GM12878 (cell line): ENCODE measurements at regions not wholly inside any gene's neighbourhood (a gene's known extent, or its start where the extent isn't known, plus 50 kb on each side); places are given as distances from the start of the nearest gene placed in this dataset.

ENCODE experiments used
- ATAC-seq: fragments of 200-7000 bp; cut with Tn5 transposase; 3 replicates; pipeline ENCODE4 v1.9.1; 2020; ENCODE audit warnings: mild to moderate bottlenecking, moderate library complexity
- BruUV-seq: library from RNA; stranded (reverse); fragments of 400-500 nt; replicated peaks from 2 replicates; lab custom pipeline; 2021; lab: Mats Ljungman, UMichigan
- CTCF ChIA-PET: fragments of 300-600 bp; sonication (Branson Sonifier 250); formaldehyde crosslinking; extraction: SDS; loops from one replicate; lab custom pipeline; 2021; ENCODE audit warnings: inconsistent platforms; lab: Yijun Ruan, JAX
- POLR2A ChIA-PET: fragments of 350-600 bp; formaldehyde crosslinking; extraction: SDS; loops from one replicate; lab custom pipeline; 2021; ENCODE audit warnings: inconsistent platforms; lab: Charles Lee
- RAD21 ChIA-PET: fragments of 300-600 bp; sonication (Branson Sonifier 250); formaldehyde crosslinking; loops from one replicate; lab custom pipeline; 2023; ENCODE audit warnings: antibody characterized with exemption; ENCODE audit not compliant: unreplicated experiment; lab: Charles Lee
- SMC1A ChIA-PET: fragments of 300-600 bp; sonication (Branson Sonifier 250); formaldehyde crosslinking; loops from one replicate; lab custom pipeline; 2023; ENCODE audit not compliant: unreplicated experiment, uncharacterized antibody; lab: Charles Lee
- DNase-seq: peaks from one replicate; pipeline ENCODE4 v3.0.0-alpha.2; 2011; ENCODE audit warnings: low read depth, low spot score
- FAIRE-seq: peaks from 3 replicates; lab custom pipeline; 2011; peaks lifted over from hg19 to GRCh38; lab: Jason Lieb, UNC
- H2AFZ ChIP-seq: 2 replicates; pipeline ENCODE4 v1.6.0; 2011; ENCODE audit warnings: low read depth, low read length, control low read depth; ENCODE audit not compliant: control insufficient read depth
- H3K27ac ChIP-seq: 2 replicates; pipeline ENCODE4 v1.5.1; 2011; ENCODE audit warnings: control low read depth; ENCODE audit not compliant: control insufficient read depth, insufficient read depth
- H3K27me3 ChIP-seq, 2 experiments: replicated peaks in 1 of 2; 2 replicates each; pipeline versions ENCODE4 v1.6.0 to v1.6.1; 2011; ENCODE audit warnings: low read length in 1 of 2; ENCODE audit not compliant: control insufficient read depth in 2 of 2, insufficient read depth in 2 of 2
- H3K36me3 ChIP-seq, 2 experiments: 2 replicates each; pipeline ENCODE4 v1.5.1; 2011; ENCODE audit warnings: low read length in 1 of 2; ENCODE audit not compliant: control insufficient read depth in 2 of 2, insufficient read depth in 2 of 2
- H3K4me1 ChIP-seq: 2 replicates; pipeline ENCODE4 v1.6.1; 2011; ENCODE audit warnings: mild to moderate bottlenecking, low read length, moderate library complexity, mixed read lengths; ENCODE audit not compliant: control insufficient read depth, insufficient read depth
- H3K4me2 ChIP-seq: 2 replicates; pipeline ENCODE4 v1.6.0; 2011; ENCODE audit warnings: control low read depth; ENCODE audit not compliant: control insufficient read depth, insufficient read depth
- H3K4me3 ChIP-seq: fragments of 200-600 bp; sonication (generic); 2 replicates; pipeline ENCODE4 v1.5.1; 2016
- H3K79me2 ChIP-seq: 2 replicates; pipeline ENCODE4 v1.6.0; 2011; ENCODE audit warnings: low read length; ENCODE audit not compliant: control insufficient read depth, insufficient read depth
- H3K9ac ChIP-seq: 2 replicates; pipeline ENCODE4 v1.8.0; 2011; ENCODE audit warnings: low read length, control low read depth, mixed read lengths; ENCODE audit not compliant: control insufficient read depth, insufficient read depth
- H3K9me3 ChIP-seq: replicated peaks from 3 replicates; pipeline ENCODE4 v1.5.1; 2011; ENCODE audit warnings: mild to moderate bottlenecking, low read length; ENCODE audit not compliant: control insufficient read depth, insufficient read depth
- H4K20me1 ChIP-seq: 2 replicates; pipeline ENCODE4 v1.6.0; 2011; ENCODE audit not compliant: control insufficient read depth, insufficient read depth
- ATF3 ChIP-seq: IDR thresholded peaks from 2 replicates; pipeline ENCODE4 v1.6.1; 2011; ENCODE audit warnings: low read depth, mild to moderate bottlenecking, low read length, moderate library complexity, borderline replicate concordance; ENCODE audit errors: extremely low read depth
- BCL11A ChIP-seq: IDR thresholded peaks from 2 replicates; pipeline ENCODE4 v1.6.1; 2011; ENCODE audit warnings: low read depth, low read length
- ESRRA ChIP-seq: IDR thresholded peaks from 2 replicates; pipeline ENCODE4 v1.6.1; 2012; ENCODE audit warnings: mild to moderate bottlenecking, low read length, improper control_type of control experiment
- RAD21 ChIP-seq: IDR thresholded peaks from 2 replicates; pipeline ENCODE4 v1.6.1; 2011; ENCODE audit warnings: mild to moderate bottlenecking, low read depth, low read length, moderate library complexity; ENCODE audit not compliant: insufficient read depth
- SMC3 ChIP-seq: IDR thresholded peaks from 2 replicates; pipeline ENCODE4 v1.6.1; 2011; ENCODE audit warnings: low read length, improper control_type of control experiment, borderline replicate concordance
- TCF3 ChIP-seq: IDR thresholded peaks from 2 replicates; pipeline ENCODE4 v1.6.1; 2012; ENCODE audit warnings: low read depth, mild to moderate bottlenecking, low read length, borderline replicate concordance; ENCODE audit not compliant: insufficient read depth
- TCF7 ChIP-seq: IDR thresholded peaks from 2 replicates; pipeline ENCODE4 v1.6.1; 2014; ENCODE audit warnings: antibody characterized with exemption, borderline replicate concordance
- ZNF24 ChIP-seq: fragments of 450-650 bp; IDR thresholded peaks from 2 replicates; pipeline ENCODE4 v1.6.1; 2017; ENCODE audit warnings: antibody characterized with exemption, mild to moderate bottlenecking
- WGBS: methylation state at CpG from one replicate; pipeline ENCODE4 v1.1.6; 2016; ENCODE audit warnings: low lambda C conversion rate; ENCODE audit not compliant: insufficient replicate concordance, insufficient coverage; ENCODE audit errors: missing lambda C conversion rate; 5-methylcytosine and 5-hydroxymethylcytosine counted together
- in situ Hi-C: fragments of 300-500 bp; cut with MboI; formaldehyde crosslinking; loops from 9 replicates; pipeline ENCODE4 v1.14.3; 2018; ENCODE audit warnings: mixed read lengths
- intact Hi-C: fragments of 100-400 bp; cut with micrococcal nuclease; formaldehyde crosslinking; loops from one replicate; pipeline ENCODE4 v1.14.2; 2022; ENCODE audit not compliant: unreplicated experiment
- TF ChIP-seq, protein P1 (sequence below), 3 experiments: IDR thresholded peaks in 2 of 3; conservative IDR thresholded peaks in 1 of 3; 2 replicates each; pipeline ENCODE4 v1.5.1; 2011; ENCODE audit warnings: low read depth in 3 of 3, low read length in 3 of 3, mild to moderate bottlenecking in 3 of 3, control low read depth in 2 of 3, moderate library complexity in 2 of 3, inconsistent platforms in 1 of 3, mixed read lengths in 1 of 3; ENCODE audit not compliant: control insufficient read depth in 2 of 3, insufficient read depth in 1 of 3; ENCODE audit errors: extremely low read depth in 1 of 3
- TF ChIP-seq, protein P2 (sequence below): IDR thresholded peaks from 2 replicates; pipeline ENCODE4 v1.6.1; 2012; ENCODE audit warnings: improper control_type of control experiment, low read depth, low read length; ENCODE audit not compliant: insufficient replicate concordance
- TF ChIP-seq, protein P3 (sequence below): fragments of 450-650 bp; IDR thresholded peaks from 2 replicates; pipeline ENCODE4 v1.6.1; 2017; ENCODE audit warnings: antibody characterized with exemption, mild to moderate bottlenecking, moderate library complexity

- H3K4me3 ChIP-seq: no peak overlapping the region
- no peak for FAIRE-seq
- H3K79me2 ChIP-seq: no peaks in the 10 kb centered on the region
- H3K9ac ChIP-seq: no peak overlapping the region
- no TSS peak for BruUV-seq
- no peaks in the 10 kb centered on the region for H3K36me3 ChIP-seq
- H3K4me2 ChIP-seq: no peak overlapping the region
- DNase-seq: no peak
- ChIA-PET CTCF (interaction anchor here (1.4 kb wide), 1 partner anchor 11 kb away, joined by 3 read pairs; no protein-coding TSS in a partner anchor), RAD21 (interaction anchor here (0.8 to 1.6 kb wide), 3 partner anchors 13 to 193 kb away, joined by 3 to 4 read pairs (median 3); no protein-coding TSS in a partner anchor), POLR2A (no interaction called here), SMC1A (interaction anchor here (0.7 to 0.9 kb wide), 3 partner anchors 11 to 334 kb away, joined by 3 read pairs; no protein-coding TSS in a partner anchor)
- TF ChIP-seq, protein P1, sequence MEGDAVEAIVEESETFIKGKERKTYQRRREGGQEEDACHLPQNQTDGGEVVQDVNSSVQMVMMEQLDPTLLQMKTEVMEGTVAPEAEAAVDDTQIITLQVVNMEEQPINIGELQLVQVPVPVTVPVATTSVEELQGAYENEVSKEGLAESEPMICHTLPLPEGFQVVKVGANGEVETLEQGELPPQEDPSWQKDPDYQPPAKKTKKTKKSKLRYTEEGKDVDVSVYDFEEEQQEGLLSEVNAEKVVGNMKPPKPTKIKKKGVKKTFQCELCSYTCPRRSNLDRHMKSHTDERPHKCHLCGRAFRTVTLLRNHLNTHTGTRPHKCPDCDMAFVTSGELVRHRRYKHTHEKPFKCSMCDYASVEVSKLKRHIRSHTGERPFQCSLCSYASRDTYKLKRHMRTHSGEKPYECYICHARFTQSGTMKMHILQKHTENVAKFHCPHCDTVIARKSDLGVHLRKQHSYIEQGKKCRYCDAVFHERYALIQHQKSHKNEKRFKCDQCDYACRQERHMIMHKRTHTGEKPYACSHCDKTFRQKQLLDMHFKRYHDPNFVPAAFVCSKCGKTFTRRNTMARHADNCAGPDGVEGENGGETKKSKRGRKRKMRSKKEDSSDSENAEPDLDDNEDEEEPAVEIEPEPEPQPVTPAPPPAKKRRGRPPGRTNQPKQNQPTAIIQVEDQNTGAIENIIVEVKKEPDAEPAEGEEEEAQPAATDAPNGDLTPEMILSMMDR (IDR thresholded peaks at IDR 0.05 in 2 of 3, conservative IDR thresholded peaks at IDR 0.05 in 1 of 3; ENCODE audit: control insufficient read depth in 2 of 3, extremely low read depth in 1 of 3, insufficient read depth in 1 of 3, low read depth in 3 of 3, low read length in 3 of 3): no peak
- no peak for TF ChIP-seq BCL11A
- TF ChIP-seq SMC3: no peak
- no peak for TF ChIP-seq ATF3
- no peak for TF ChIP-seq TCF3
- TF ChIP-seq ESRRA: no peak
- TF ChIP-seq ZNF24: no peak
- TF ChIP-seq, protein P2, sequence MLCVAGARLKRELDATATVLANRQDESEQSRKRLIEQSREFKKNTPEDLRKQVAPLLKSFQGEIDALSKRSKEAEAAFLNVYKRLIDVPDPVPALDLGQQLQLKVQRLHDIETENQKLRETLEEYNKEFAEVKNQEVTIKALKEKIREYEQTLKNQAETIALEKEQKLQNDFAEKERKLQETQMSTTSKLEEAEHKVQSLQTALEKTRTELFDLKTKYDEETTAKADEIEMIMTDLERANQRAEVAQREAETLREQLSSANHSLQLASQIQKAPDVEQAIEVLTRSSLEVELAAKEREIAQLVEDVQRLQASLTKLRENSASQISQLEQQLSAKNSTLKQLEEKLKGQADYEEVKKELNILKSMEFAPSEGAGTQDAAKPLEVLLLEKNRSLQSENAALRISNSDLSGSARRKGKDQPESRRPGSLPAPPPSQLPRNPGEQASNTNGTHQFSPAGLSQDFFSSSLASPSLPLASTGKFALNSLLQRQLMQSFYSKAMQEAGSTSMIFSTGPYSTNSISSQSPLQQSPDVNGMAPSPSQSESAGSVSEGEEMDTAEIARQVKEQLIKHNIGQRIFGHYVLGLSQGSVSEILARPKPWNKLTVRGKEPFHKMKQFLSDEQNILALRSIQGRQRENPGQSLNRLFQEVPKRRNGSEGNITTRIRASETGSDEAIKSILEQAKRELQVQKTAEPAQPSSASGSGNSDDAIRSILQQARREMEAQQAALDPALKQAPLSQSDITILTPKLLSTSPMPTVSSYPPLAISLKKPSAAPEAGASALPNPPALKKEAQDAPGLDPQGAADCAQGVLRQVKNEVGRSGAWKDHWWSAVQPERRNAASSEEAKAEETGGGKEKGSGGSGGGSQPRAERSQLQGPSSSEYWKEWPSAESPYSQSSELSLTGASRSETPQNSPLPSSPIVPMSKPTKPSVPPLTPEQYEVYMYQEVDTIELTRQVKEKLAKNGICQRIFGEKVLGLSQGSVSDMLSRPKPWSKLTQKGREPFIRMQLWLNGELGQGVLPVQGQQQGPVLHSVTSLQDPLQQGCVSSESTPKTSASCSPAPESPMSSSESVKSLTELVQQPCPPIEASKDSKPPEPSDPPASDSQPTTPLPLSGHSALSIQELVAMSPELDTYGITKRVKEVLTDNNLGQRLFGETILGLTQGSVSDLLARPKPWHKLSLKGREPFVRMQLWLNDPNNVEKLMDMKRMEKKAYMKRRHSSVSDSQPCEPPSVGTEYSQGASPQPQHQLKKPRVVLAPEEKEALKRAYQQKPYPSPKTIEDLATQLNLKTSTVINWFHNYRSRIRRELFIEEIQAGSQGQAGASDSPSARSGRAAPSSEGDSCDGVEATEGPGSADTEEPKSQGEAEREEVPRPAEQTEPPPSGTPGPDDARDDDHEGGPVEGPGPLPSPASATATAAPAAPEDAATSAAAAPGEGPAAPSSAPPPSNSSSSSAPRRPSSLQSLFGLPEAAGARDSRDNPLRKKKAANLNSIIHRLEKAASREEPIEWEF: no peak
- TF ChIP-seq, protein P3, sequence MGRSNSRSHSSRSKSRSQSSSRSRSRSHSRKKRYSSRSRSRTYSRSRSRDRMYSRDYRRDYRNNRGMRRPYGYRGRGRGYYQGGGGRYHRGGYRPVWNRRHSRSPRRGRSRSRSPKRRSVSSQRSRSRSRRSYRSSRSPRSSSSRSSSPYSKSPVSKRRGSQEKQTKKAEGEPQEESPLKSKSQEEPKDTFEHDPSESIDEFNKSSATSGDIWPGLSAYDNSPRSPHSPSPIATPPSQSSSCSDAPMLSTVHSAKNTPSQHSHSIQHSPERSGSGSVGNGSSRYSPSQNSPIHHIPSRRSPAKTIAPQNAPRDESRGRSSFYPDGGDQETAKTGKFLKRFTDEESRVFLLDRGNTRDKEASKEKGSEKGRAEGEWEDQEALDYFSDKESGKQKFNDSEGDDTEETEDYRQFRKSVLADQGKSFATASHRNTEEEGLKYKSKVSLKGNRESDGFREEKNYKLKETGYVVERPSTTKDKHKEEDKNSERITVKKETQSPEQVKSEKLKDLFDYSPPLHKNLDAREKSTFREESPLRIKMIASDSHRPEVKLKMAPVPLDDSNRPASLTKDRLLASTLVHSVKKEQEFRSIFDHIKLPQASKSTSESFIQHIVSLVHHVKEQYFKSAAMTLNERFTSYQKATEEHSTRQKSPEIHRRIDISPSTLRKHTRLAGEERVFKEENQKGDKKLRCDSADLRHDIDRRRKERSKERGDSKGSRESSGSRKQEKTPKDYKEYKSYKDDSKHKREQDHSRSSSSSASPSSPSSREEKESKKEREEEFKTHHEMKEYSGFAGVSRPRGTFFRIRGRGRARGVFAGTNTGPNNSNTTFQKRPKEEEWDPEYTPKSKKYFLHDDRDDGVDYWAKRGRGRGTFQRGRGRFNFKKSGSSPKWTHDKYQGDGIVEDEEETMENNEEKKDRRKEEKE: no peak
- no peak for TF ChIP-seq RAD21
- no peak for TF ChIP-seq TCF7
- ATAC-seq: peak; percentile 28; the same call in 1 of the 3 replicates
- H3K27ac ChIP-seq: no peak overlapping the region
- H3K27me3 ChIP-seq: no peaks in the 10 kb centered on the region; a peak in 1 of 4 replicates
- intact Hi-C loops: no loop called here
- in situ Hi-C loops: no loop called here
- no peaks in the 10 kb centered on the region for H3K9me3 ChIP-seq
- H3K4me1 ChIP-seq: peaks cover 18% of the 10 kb centered on the region
- 76% methylated on average over 3 of the region's 3 CpGs for WGBS
- peak overlapping the region; percentile 33 for H2AFZ ChIP-seq
- H4K20me1 ChIP-seq: no peaks in the 10 kb centered on the region
Observed at GRCh38 chr13:79187917-79188690, 218.0 kb downstream of the RBM26 start.
